ENCODE measurements at regions not wholly inside any gene's neighbourhood (a gene's known extent, or its start where the extent isn't known, plus 50 kb on each side); places are given as distances from the start of the nearest gene placed in this dataset.

DNA sequence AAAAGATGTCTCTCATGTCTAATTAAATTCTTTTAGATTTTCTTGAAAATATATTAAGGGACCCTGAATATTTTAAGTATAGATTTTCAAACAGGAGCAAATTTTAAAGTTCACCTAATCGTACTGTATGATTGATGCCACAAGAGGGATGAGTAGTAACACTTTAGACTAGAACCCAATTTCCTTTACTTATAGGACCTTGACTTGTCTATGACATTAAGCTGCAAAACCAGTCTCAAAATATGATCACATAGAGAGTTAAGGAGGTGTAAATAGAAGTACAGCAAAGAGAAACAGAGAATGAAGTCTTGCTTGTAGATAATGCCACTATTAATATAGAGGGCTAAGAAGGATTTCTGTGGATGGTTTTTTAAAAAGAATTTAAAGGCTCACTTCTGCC lies 312.9 kb upstream of the PRR16 start:
- TF ChIP-seq, protein P1, sequence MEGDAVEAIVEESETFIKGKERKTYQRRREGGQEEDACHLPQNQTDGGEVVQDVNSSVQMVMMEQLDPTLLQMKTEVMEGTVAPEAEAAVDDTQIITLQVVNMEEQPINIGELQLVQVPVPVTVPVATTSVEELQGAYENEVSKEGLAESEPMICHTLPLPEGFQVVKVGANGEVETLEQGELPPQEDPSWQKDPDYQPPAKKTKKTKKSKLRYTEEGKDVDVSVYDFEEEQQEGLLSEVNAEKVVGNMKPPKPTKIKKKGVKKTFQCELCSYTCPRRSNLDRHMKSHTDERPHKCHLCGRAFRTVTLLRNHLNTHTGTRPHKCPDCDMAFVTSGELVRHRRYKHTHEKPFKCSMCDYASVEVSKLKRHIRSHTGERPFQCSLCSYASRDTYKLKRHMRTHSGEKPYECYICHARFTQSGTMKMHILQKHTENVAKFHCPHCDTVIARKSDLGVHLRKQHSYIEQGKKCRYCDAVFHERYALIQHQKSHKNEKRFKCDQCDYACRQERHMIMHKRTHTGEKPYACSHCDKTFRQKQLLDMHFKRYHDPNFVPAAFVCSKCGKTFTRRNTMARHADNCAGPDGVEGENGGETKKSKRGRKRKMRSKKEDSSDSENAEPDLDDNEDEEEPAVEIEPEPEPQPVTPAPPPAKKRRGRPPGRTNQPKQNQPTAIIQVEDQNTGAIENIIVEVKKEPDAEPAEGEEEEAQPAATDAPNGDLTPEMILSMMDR (IDR thresholded peaks at IDR 0.05; ENCODE audit: unreplicated experiment) = no peak
- Mint-ChIP-seq H3K36me3 (ENCODE audit: low read depth, unreplicated experiment) (no peaks in the 10 kb centered on the region), H3K4me3 (ENCODE audit: unreplicated experiment) (no peak overlapping the region), H3K27ac (ENCODE audit: unreplicated experiment) (no peak overlapping the region), H3K27me3 (ENCODE audit: unreplicated experiment) (no peaks in the 10 kb centered on the region), H3K4me1 (ENCODE audit: unreplicated experiment) (no peaks in the 10 kb centered on the region), H3K9me3 (ENCODE audit: unreplicated experiment) (no peaks in the 10 kb centered on the region)
- no peak for DNase-seq (ENCODE audit: low spot score)

DNA sequence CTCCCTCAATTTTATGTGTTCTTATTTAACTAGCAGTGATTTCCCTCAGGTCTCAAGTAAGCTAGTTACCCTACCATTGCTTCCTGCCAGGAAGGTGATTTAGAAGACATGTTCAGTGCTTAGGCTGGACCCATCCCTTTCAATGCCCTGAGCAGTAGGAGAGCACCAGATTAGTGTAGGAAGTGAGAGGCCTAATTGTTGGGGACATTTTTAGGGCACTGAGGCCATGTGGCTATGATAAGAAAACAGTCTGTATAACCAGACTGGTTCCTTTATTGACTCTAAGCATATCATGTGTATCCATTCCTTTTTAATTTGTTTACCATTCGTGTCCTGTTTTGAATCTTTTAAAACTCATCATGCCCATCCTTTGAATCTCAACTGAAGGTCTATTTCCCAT lies 312.3 kb upstream of the PRR16 start:
- Mint-ChIP-seq H3K36me3 (ENCODE audit: low read depth, unreplicated experiment) (no peaks in the 10 kb centered on the region), H3K27me3 (ENCODE audit: unreplicated experiment) (no peaks in the 10 kb centered on the region), H3K27ac (ENCODE audit: unreplicated experiment) (no peak overlapping the region), H3K4me3 (ENCODE audit: unreplicated experiment) (no peak overlapping the region), H3K9me3 (ENCODE audit: unreplicated experiment) (no peaks in the 10 kb centered on the region), H3K4me1 (ENCODE audit: unreplicated experiment) (no peaks in the 10 kb centered on the region)
- TF ChIP-seq, protein P1 (IDR thresholded peaks at IDR 0.05; ENCODE audit: unreplicated experiment) = no peak
- DNase-seq (ENCODE audit: low spot score) = no peak

DNA sequence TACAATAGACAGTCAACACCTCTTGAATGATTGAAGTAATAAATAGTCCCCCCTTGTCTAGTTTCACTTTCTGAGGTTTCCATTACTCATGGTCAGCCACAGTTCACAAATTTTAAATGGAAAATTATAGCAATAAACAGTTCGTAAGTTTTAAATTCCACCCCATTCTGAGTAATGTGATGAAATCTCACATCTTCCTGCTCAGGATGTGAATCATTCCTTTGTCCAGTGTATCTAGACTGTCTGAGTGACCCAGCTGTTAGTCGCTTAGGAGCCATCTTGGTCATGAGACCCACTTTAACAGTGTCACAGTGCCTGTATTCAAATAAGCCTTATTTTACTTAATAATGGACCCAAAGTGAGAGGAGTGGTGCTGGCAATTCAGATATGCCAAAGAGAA lies 311.6 kb upstream of the PRR16 start:
- Mint-ChIP-seq H3K27me3 (ENCODE audit: unreplicated experiment) (no peaks in the 10 kb centered on the region), H3K36me3 (ENCODE audit: low read depth, unreplicated experiment) (no peaks in the 10 kb centered on the region), H3K4me3 (ENCODE audit: unreplicated experiment) (no peak overlapping the region), H3K27ac (ENCODE audit: unreplicated experiment) (no peak overlapping the region), H3K4me1 (ENCODE audit: unreplicated experiment) (no peaks in the 10 kb centered on the region), H3K9me3 (ENCODE audit: unreplicated experiment) (no peaks in the 10 kb centered on the region)
- no peak for DNase-seq (ENCODE audit: low spot score)
- TF ChIP-seq, protein P1 (IDR thresholded peaks at IDR 0.05; ENCODE audit: unreplicated experiment) = no peak

DNA sequence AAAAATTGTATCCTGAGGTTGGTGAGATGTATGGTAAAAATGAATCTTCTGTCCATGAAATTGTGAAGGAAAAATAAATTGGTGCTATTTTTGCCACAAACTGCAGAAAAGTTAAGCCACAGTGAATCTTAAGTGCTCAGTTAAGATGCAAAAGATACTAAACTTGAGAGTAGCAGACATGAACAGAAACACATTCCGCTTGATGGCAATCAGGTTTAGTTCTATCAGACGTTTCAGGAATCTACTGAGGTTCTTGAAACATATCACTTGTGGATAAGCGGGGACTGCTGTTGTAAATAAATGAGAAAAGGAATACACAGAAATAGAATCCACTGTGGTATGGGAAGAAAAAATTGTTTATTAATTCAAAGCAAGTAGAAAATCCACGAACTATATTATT lies 311.2 kb upstream of the PRR16 start:
- H3K4me3 Mint-ChIP-seq (ENCODE audit: unreplicated experiment) = no peak overlapping the region
- H3K36me3 Mint-ChIP-seq (ENCODE audit: low read depth, unreplicated experiment) = no peaks in the 10 kb centered on the region
- no peaks in the 10 kb centered on the region for H3K27me3 Mint-ChIP-seq (ENCODE audit: unreplicated experiment)
- TF ChIP-seq, protein P1 (IDR thresholded peaks at IDR 0.05; ENCODE audit: unreplicated experiment) = no peak
- no peak for DNase-seq (ENCODE audit: low spot score)
- H3K4me1 Mint-ChIP-seq (ENCODE audit: unreplicated experiment) = no peaks in the 10 kb centered on the region
- no peaks in the 10 kb centered on the region for H3K9me3 Mint-ChIP-seq (ENCODE audit: unreplicated experiment)
- H3K27ac Mint-ChIP-seq (ENCODE audit: unreplicated experiment) = no peak overlapping the region

DNA sequence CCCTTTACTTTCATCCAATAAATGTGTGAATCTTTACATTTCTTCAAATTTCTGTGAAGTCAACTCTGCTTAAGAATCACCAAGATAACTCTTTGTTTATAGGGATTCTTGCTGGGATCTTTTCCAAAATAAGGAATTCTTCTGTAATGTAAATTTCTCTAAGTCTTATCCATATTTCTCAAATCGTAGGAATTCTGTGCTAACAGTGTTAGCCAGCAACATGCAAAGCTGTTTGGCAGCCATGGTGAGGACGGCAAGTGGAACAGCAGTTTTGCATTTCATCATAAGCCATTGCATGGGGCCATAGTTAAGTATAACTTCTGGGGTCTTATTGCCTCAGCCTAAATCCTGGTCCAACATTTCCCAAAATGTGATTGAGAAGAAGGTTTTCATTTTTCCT lies 310.5 kb upstream of the PRR16 start:
- Mint-ChIP-seq H3K27me3 (ENCODE audit: unreplicated experiment) (no peaks in the 10 kb centered on the region), H3K36me3 (ENCODE audit: low read depth, unreplicated experiment) (no peaks in the 10 kb centered on the region), H3K4me3 (ENCODE audit: unreplicated experiment) (no peak overlapping the region), H3K27ac (ENCODE audit: unreplicated experiment) (no peak overlapping the region), H3K9me3 (ENCODE audit: unreplicated experiment) (no peaks in the 10 kb centered on the region), H3K4me1 (ENCODE audit: unreplicated experiment) (no peaks in the 10 kb centered on the region)
- DNase-seq (ENCODE audit: low spot score) = no peak
- TF ChIP-seq, protein P1 (IDR thresholded peaks at IDR 0.05; ENCODE audit: unreplicated experiment) = no peak
